ENCODE measurements at regions not wholly inside any gene's neighbourhood (a gene's known extent, or its start where the extent isn't known, plus 50 kb on each side); places are given as distances from the start of the nearest gene placed in this dataset.
"Not testable (repeated sequence)": the region's sequence is repeated elsewhere in the genome, so short reads cannot be mapped to it uniquely, and the experiment has no call there.

DNA sequence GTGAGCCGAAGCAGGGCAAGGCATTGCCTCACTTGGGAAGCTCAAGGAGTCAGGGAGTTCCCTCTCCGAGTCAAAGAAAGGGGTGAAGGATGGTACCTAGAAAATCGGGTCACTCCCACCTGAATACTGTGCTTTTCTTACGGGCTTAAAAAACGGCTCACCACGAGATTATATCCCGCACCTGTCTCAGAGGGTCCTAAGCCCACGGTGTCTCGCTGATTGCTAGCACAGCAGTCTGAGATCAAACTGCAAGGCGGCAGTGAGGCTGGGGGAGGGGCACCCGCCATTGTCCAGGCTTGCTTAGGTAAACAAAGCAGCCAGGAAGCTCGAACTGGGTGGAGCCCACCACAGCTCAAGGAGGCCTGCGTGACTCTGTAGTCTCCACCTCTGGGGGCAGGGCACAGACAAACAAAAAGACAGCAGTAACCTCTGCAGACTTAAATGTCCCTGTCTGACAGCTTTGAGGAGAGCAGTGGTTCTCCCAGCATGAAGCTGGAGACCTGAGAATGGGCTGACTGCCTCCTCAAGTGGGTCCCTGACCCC lies 254.7 kb downstream of the FOXD4L6 start:
- peaks cover 57% of the 10 kb centered on the region for H3K9me3 Mint-ChIP-seq
- H3K27ac Mint-ChIP-seq; ATAC-seq; DNase-seq (ENCODE audit: low spot score); H3K4me1 Mint-ChIP-seq (ENCODE audit: low read depth in 2 of 2); H3K27me3 Mint-ChIP-seq; H3K4me3 Mint-ChIP-seq: not testable (repeated sequence)
- peaks cover 64% of the 10 kb centered on the region for H3K36me3 Mint-ChIP-seq

DNA sequence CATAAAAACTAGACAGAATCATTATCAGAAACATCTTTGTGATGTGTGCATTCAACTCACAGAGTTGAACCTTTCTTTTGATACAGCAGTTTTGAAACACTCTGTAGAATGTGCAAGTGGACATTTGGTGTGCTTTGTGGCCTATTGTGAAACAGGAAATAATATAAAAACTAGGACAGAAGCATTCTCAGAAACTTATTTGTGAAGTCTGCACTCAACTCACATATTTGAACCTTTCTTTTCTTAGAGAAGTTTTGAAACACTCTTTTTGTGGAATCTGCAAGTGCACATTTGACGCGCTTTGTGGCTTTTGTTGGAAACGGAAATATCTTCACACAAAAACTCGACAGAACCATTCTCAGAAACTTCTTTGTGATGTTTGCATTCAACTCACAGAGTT lies 260.0 kb downstream of the FOXD4L6 start:
- ATAC-seq; H3K27ac Mint-ChIP-seq; DNase-seq (ENCODE audit: low spot score); H3K4me1 Mint-ChIP-seq (ENCODE audit: low read depth in 2 of 2); H3K27me3 Mint-ChIP-seq; H3K4me3 Mint-ChIP-seq: not testable (repeated sequence)
- H3K36me3 Mint-ChIP-seq: peaks cover 53% of the 10 kb centered on the region
- H3K9me3 Mint-ChIP-seq: peaks cover 50% of the 10 kb centered on the region
